LNCAP (cell line): ENCODE measurements at regions not wholly inside any gene's neighbourhood (a gene's known extent, or its start where the extent isn't known, plus 50 kb on each side); places are given as distances from the start of the nearest gene placed in this dataset.

Experiments used
- TF ChIP-seq, protein P1 (sequence below): fragments of 450-650 bp; IDR thresholded peaks from 2 replicates; pipeline ENCODE4 v1.5.1; 2017; ENCODE audit warnings: mild to moderate bottlenecking

DNA sequence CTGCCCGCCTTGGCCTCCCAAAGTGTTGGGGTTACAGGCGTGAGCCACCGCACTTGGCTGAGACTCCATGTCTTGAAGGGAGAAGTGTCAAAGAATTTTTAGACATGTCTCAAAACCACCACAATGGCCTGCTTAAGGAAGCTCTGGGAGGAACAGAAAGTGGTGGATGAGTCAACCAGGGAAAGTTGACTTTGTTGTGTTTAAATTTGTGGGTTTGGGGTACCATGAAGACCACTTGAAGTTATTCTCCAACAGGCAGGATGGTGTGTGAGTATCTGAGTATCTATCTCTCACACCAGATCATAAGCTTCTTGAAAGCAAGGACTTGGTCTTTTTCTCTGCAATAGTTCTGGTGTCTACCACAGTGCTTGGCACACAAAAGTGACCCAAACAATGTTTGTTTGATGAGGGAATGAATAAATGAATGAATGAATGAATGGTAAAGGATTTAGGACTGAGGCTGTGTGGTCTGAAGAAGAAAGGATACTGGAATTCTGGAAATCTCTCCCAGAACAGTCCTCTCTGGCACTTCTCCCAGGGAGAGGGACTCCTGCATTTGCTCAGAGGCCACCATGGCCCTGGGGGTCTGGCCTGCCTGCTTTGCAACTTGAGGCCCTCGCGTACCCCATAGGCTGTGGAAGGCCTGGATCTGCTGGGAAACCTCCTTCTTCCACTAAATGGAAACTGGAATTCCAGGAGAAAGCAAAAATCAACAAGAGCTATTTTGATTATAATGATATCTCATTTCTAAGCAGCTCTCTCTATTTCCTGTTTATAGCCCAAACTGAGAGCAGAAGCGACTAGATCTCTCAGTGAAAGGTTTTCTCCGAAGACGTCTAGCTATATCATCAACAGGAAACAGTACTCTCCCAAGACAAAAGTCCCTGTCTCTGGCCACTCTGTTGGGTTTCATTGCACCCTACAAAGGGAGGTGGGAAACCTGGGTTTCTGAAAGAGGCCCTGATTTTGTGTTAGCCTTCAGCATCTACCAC, 187.9 kb downstream of the PALM2AKAP2 start:
- TF ChIP-seq, protein P1, sequence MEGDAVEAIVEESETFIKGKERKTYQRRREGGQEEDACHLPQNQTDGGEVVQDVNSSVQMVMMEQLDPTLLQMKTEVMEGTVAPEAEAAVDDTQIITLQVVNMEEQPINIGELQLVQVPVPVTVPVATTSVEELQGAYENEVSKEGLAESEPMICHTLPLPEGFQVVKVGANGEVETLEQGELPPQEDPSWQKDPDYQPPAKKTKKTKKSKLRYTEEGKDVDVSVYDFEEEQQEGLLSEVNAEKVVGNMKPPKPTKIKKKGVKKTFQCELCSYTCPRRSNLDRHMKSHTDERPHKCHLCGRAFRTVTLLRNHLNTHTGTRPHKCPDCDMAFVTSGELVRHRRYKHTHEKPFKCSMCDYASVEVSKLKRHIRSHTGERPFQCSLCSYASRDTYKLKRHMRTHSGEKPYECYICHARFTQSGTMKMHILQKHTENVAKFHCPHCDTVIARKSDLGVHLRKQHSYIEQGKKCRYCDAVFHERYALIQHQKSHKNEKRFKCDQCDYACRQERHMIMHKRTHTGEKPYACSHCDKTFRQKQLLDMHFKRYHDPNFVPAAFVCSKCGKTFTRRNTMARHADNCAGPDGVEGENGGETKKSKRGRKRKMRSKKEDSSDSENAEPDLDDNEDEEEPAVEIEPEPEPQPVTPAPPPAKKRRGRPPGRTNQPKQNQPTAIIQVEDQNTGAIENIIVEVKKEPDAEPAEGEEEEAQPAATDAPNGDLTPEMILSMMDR, result no peak

GRCh38 chr9:109969011-109969410, 189.0 kb downstream of the PALM2AKAP2 start:
- TF ChIP-seq, protein P1, result no peak

GRCh38 chr9:109969573-109970237, 189.7 kb downstream of the PALM2AKAP2 start:
- TF ChIP-seq, protein P1, result no peak

GRCh38 chr9:109971226-109971625, 191.2 kb downstream of the PALM2AKAP2 start:
- TF ChIP-seq, protein P1, result no peak

DNA sequence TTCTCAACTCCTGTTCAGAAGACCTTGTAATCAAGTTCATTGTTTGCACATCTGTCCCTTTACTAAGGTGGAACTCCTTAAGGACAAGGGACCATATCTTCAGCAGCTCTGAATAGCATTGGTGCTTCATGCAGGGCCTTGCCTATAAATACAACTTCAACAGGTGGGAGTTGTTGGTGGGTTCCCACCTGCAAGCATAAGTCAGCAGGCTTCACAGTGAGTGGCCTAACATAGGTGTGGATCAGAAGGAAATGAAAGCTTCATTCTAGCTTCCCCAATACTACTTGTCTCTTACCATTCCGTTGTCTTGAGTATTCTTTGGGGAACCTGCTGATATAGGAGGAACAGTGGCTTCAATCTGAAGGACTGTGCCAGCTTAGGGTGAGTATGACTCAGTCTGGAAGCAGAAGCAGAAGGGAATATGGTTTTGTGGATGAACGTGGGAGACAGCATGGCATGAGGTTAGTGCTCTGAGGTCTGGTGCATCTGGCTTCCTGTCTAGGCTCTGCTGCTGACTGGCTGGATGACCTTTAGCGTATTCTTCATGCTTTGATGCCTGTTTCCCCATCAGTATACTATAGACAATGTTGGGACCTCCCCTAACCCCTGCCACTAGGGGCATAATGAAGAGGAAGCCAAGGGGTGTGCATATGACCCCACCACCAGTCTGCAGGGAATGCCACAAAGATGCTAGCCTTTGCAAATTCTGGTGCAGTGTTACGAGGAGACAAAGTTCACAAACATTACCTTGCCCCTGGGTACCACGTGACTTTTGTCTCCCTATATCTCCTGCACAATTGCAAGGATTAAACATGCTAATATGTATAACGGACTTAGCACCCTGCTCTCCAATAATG, 192.3 kb downstream of the PALM2AKAP2 start:
- TF ChIP-seq, protein P1, result no peak

- TF ChIP-seq, protein P1, result no peak
These were observed 193.3 kb downstream of the PALM2AKAP2 start for GRCh38 chr9:109973336-109973735.
